Sigmoid colon (tissue), 4 donors: ENCODE measurements at regions not wholly inside any gene's neighbourhood (a gene's known extent, or its start where the extent isn't known, plus 50 kb on each side); places are given as distances from the start of the nearest gene placed in this dataset.

Experiments
- CTCF ChIP-seq, 4 experiments: fragments of 450-650 bp in 3 of 4; fragments of 200-600 bp in 1 of 4; IDR thresholded peaks; one replicate each; pipeline ENCODE4 v1.5.1; 2016 to 2019; ENCODE audit warnings: antibody characterized with exemption in 4 of 4, mild to moderate bottlenecking in 3 of 4, moderate library complexity in 2 of 4
- EP300 ChIP-seq, 4 donors: sonication (generic); formaldehyde crosslinking; IDR thresholded peaks; one replicate each; pipeline ENCODE4 v1.6.1; 2017; ENCODE audit warnings: antibody characterized with exemption in 4 of 4
- POLR2A ChIP-seq, 2 donors: fragments of 450-650 bp; IDR thresholded peaks; one replicate each; pipeline ENCODE4 v1.6.1; 2016; ENCODE audit warnings: antibody characterized with exemption in 2 of 2, mild to moderate bottlenecking in 2 of 2, moderate library complexity in 2 of 2
- POLR2AphosphoS5 ChIP-seq, 4 donors: sonication (generic); formaldehyde crosslinking; IDR thresholded peaks; one replicate each; pipeline ENCODE4 v1.6.1; 2017; ENCODE audit warnings: antibody characterized with exemption in 4 of 4

- TF ChIP-seq EP300 (IDR thresholded peaks at IDR 0.05) (no peak), CTCF (IDR thresholded peaks at IDR 0.05) (no peak), POLR2A (IDR thresholded peaks at IDR 0.05) (no peak), POLR2AphosphoS5 (IDR thresholded peaks at IDR 0.05) (no peak)
Observed at GRCh38 chr3:117914540-117915100, 1120.0 kb downstream of the IGSF11 start.
